ENCODE measurements at regions not wholly inside any gene's neighbourhood (a gene's known extent, or its start where the extent isn't known, plus 50 kb on each side); places are given as distances from the start of the nearest gene placed in this dataset.

- no peak for TF ChIP-seq CTCF (IDR thresholded peaks at IDR 0.05; ENCODE audit: low read depth, low read length, missing control alignments)
- DNase-seq (ENCODE audit: low read depth) = no peak
- H3K4me3 ChIP-seq (ENCODE audit: low read depth, low read length) = no peak overlapping the region
These were observed 505.1 kb upstream of the USP24 start for GRCh38 chr1:55720261-55720660.

- no peak for DNase-seq (ENCODE audit: low read depth)
- H3K4me3 ChIP-seq (ENCODE audit: low read depth, low read length) = no peak overlapping the region
- TF ChIP-seq CTCF (IDR thresholded peaks at IDR 0.05; ENCODE audit: low read depth, low read length, missing control alignments) = no peak
These were observed 503.9 kb upstream of the USP24 start for GRCh38 chr1:55718758-55719671.

- TF ChIP-seq CTCF (IDR thresholded peaks at IDR 0.05; ENCODE audit: low read depth, low read length, missing control alignments) = no peak
- DNase-seq (ENCODE audit: low read depth) = no peak
- no peak overlapping the region for H3K4me3 ChIP-seq (ENCODE audit: low read depth, low read length)
These were observed 501.9 kb upstream of the USP24 start for GRCh38 chr1:55717111-55717510.

- no peak overlapping the region for H3K4me3 ChIP-seq (ENCODE audit: low read depth, low read length)
- no peak for DNase-seq (ENCODE audit: low read depth)
- TF ChIP-seq CTCF (IDR thresholded peaks at IDR 0.05; ENCODE audit: low read depth, low read length, missing control alignments) = no peak
These were observed 501.4 kb upstream of the USP24 start for GRCh38 chr1:55716610-55717009.

- no peak overlapping the region for H3K4me3 ChIP-seq (ENCODE audit: low read depth, low read length)
- DNase-seq (ENCODE audit: low read depth) = no peak
- no peak for TF ChIP-seq CTCF (IDR thresholded peaks at IDR 0.05; ENCODE audit: low read depth, low read length, missing control alignments)
These were observed 501.0 kb upstream of the USP24 start for GRCh38 chr1:55716151-55716550.

GRCh38 chr1:55714230-55714629 is 499.1 kb upstream of the USP24 start:
- no peak overlapping the region for H3K4me3 ChIP-seq (ENCODE audit: low read depth, low read length)
- TF ChIP-seq CTCF (IDR thresholded peaks at IDR 0.05; ENCODE audit: low read depth, low read length, missing control alignments) = no peak
- DNase-seq (ENCODE audit: low read depth) = no peak

GRCh38 chr1:55713516-55713915 is 498.4 kb upstream of the USP24 start:
- no peak for TF ChIP-seq CTCF (IDR thresholded peaks at IDR 0.05; ENCODE audit: low read depth, low read length, missing control alignments)

More at GRCh38 chr1:55713516-55713915, 498.4 kb upstream of the USP24 start:
- H3K4me3 ChIP-seq (ENCODE audit: low read depth, low read length) = no peak overlapping the region
- no peak for DNase-seq (ENCODE audit: low read depth)

Measured in GM12864 (cell line).